ENCODE measurements at regions not wholly inside any gene's neighbourhood (a gene's known extent, or its start where the extent isn't known, plus 50 kb on each side); places are given as distances from the start of the nearest gene placed in this dataset.

- peak; percentile 34 for DNase-seq
These were observed 479.4 kb upstream of the TCF4 start for GRCh38 chr18:56067214-56067894.

DNA sequence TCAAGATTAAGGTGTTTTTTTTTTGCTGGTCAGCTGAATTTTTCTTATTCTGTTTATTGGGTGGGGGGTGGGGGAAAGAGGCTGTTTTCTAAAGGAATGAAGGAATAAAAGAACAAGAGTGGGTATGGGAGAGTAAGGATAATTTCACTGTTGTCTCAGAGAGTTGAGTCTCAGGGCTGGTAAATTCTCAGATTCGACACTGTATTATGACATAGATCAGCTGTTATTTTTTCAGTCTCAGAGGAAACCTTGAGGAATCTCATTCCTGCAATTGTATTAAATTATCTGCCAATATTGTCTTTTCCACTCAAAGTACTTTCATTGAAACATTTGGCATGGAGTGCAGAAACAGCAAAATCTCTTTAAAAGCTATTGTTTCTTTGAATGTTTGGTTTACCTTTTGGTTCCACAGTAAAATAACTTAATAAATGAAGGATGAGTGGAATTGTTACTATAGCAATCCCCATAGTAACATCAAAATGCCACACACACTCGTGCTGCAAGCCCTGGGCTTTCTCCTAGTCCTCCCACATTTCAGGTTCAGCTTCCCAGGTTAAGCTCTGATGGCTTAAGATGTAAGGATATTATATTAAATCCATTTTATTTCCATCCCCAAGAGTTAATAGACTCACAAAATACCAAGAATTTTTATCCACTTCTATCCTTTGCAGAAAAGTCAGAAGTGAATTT, 478.7 kb upstream of the TCF4 start:
- DNase-seq = no peak

DNA sequence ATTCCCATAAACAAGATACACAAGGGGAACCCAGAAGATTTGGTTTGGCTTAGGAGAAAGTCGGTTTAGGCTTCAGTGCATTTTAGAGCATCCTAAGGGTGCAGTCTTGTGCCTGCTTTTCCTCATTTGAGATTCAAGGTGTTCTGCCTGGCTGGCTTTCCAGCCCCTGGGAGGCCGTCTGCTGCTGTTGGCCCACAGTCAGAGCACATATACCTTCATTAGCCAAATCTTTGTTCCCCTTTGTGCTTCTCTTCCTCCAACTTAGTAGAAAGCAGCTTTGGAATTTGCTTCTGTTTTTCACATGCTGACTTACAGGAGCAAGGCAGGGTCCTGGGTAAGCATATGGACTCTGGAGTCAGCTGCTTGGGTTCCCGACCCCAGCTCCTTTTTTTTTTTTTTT, 477.1 kb upstream of the TCF4 start:
- DNase-seq = no peak

DNA sequence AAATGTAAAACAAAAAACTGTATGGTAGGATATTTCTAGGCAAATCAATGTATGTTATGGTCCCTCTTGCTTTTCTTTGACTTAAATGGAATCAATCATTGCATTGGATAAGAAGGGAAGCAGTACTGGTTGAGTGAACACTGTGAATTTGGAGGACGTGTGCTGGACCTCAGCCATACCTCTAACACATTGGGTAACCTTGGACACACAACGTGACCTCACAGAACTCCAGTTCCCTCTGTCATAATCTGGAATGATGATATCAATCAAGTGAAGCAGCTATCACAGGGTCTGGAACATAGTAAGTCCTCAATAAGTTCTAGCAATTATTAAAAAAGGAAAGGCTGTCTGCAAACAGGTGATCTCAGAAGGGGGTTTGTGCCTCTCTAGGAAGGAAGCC, 474.9 kb upstream of the TCF4 start:
- DNase-seq = no peak

DNA sequence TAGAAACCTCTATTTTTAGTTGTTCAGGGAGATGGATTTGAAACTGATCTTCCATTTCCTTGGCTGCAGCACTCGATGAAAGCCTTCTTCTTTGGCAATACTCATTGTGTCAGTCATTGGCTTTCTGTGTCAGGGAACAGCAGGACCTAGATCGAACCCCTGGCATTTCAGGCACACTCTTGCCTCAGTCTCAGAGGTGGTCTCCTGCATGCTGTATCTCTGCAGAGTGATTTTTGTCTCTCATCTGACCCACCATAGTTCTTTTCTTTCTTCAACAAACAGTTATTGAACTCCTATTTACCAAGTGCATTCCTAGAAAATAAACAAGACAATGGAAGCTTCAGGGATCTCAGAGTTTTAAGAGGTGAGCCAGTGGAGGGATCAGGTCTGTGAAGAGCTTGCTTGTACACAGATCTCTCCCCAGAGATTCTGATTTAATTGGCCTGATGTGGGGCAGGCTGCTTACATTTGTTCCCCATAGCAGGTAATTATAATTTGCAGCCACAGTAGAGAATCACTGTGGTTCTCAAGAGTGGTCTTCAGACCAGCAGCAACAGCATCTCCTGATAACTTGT, 473.1 kb upstream of the TCF4 start:
- no peak for DNase-seq

- DNase-seq = no peak
These were observed 464.2 kb upstream of the TCF4 start for GRCh38 chr18:56052202-56052601.

DNA sequence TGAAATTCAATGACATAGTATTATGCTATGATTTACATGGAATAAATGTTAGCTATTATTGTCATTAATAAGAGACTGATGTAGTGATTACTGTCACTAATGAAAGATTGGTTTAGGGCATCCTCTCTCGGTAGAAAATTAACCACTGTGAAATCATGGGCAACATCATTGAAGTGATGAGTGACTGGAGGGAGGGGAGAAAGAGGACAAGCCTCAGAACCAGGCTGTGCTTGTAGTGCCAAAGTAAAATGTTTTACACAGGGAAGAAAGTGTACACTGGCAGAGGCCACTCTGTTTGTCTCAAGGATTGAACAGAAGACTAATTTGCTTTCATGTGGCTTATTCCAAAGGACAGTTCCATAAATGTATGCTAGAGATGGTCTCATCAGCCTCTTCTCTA, 456.2 kb upstream of the TCF4 start:
- DNase-seq = no peak

GRCh38 chr18:56043641-56044061, 455.7 kb upstream of the TCF4 start:
- DNase-seq = no peak

DNA sequence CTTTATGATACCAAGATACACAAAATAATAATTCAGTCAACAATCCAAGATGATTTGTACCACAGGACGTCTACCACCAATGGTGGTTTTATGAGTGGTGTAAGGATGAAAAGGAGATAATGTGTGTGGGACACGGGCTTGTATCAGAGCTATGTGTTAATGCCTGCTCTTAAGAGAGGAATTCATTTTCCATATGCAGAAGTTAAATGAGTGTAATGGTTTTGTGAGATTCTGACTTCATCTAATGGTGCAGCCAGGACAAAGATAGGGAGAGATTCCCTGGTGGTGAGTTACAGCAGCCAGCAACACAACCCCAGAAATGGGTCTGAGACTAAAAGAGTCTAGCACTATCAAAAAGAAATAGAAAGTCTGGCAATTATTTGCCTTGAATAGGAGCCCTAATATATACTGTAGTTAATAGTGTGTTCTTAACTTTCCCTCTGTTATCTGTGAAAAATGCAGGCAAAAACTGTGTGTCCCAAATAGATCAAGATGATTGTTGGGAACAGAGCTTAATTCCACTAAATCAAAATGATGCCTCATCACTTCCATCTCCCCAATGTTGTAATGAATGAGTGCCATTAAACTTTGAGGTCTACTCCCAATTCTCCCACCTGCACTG, 455.0 kb upstream of the TCF4 start:
- no peak for DNase-seq

DNA sequence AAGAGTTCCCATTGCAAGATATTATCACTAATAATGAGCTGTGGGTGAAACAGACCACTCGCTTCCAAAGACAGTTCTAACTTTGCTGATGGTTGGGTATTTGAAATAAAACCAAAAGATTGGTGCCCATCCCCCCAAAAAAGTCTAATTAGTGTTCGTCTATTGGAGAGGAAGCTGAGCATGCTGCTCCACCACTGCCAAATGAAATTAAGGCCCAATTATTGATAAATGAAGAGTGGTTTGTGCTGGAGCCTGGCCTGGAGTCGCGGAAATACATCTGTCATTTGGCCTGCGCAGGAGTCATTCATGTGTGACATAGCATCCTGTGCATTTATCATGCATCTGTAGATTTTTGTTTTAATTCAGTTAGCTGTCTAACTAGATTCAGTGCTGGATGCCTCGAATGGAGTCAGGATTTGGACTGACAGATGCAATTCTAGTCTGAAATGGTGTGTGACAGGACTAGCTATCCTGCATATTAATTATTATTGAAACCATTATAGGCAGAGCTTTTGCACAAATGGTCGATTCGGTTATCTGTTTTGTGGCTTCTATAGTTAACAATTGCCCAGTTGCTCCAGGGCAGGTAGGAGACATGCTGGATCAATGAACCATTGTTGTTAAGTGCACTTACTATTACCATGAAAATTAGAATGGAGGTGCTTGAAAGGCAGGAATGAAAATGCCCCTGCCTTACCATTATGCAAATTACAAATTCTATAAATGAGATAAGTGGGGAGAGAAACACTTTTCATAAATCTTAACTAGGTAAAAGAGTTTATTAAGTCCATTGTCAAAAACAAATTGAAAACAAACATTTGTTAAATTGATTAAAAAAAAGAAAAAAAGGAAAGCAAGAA, 450.4 kb upstream of the TCF4 start:
- DNase-seq = no peak

DNA sequence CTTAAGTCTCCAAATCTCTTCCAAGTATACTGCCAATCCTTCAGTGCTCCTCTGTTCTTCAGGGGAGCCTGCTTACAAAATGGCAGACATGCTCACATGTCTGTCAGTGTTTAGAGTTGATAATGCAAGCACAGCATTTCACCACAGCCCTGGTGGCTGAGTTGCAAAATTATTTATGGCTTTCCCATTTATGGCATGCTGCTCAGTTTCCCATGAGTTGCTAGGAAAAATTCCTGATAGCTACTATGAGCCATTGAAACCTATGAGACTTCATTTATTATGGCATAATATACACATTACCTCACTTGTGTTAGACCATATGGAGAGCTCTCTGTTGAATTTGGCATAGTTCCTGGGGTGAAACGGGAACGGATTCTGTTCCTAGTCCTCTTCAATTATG, 448.7 kb upstream of the TCF4 start:
- DNase-seq = peak; percentile 16

DNA sequence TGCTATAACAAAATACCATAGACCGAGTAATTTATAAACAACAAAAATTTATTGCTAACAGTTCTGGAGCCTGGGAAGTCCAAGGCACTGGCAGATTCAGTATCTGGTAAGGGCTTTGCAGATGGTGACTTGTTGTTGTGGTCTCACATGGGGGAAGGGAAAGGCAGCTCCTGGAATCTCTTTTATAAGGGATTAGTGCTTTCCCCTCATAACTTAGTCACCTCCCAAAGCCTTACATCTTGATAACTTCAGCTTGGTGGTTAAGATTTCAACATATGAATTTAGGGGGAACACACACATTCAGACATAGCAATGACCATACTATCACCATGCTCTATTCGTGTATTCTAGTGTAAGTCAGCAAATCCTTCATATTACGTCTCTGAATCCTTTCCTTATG, 447.6 kb upstream of the TCF4 start:
- DNase-seq = peak; percentile 2

GRCh38 chr18:56034949-56035348, 447.0 kb upstream of the TCF4 start:
- no peak for DNase-seq

DNA sequence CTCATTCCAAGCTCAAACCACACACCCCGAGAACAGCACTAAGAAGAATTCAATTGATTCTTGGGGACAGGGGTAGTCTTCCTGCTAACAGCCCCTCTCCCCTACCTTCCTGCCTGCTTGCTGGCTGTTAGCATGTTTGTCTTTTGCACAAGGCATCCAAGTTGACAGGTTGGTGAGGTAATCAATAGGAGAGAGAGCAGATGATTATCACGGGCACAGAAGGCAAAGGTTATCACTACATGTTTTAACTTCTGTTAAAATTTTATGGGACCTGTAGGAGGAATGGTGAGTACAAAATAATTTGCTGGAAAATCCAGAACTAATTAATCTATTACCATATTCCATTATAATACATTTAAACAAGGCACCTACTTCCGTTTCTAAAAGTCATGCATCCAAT, 442.1 kb upstream of the TCF4 start:
- DNase-seq = no peak

GRCh38 chr18:56028514-56028913, 440.5 kb upstream of the TCF4 start:
- peak; percentile 81 for DNase-seq

GRCh38 chr18:56026509-56026908, 438.5 kb upstream of the TCF4 start:
- no peak for DNase-seq

GRCh38 chr18:56021809-56022195, 433.8 kb upstream of the TCF4 start:
- DNase-seq = no peak

- peak; percentile 51 for DNase-seq
These were observed 433.3 kb upstream of the TCF4 start for GRCh38 chr18:56021136-56021808.

DNA sequence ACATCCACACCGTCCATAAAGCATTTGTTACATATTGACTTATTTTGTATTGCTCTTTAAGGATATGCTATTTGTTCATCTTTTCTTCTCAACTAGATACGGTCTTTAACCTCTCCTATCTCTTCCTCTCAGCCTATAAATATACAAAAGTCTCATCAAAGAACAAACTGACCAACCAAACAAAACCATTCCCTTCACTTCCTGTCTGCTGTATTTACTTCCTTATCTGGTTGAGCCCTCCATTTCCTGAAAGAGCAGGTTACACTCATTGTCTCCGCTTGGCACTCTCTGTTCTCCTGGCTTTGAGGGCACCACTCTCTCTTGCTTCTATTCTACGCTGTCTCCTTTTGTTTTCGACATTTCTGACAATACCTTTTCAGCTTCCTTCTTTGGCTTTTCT, 431.9 kb upstream of the TCF4 start:
- DNase-seq = no peak

DNA sequence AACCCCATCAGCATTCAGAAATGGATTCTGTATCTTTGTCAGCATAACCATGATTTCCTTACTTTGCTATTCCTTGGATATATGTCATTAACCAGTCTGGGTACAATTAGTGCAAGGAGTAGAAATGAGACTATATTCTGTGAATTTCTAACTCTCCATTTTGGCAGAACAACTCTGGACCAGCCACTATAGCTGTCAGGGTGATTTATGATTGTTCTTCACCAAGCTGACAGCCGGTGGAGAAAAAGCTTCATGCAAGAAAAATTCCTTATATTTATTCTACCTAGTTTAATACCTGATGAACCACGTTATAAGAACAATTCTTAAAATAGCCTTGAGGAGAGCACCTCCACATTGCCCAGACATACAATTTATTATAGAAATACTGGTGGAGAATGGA, 431.2 kb upstream of the TCF4 start:
- no peak for DNase-seq

GRCh38 chr18:56009411-56009810, 421.4 kb upstream of the TCF4 start:
- no peak for DNase-seq

DNA sequence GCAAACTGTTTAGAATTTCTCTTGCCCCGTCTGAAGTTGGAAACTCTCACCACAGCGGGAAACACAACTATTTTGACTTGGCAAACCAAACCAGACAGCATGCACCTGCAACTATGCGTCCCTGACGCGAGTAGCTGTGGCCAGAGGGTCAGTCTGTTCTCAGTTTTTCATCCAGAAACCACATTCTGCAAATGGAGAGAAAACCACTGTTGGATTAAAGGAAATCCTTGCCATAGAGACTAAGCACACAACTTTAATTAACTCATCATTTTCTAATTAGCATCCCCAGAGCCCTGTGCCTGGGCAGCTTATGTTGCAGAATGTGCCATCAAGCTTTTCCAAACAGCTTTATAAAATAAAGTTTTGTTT, 415.7 kb upstream of the TCF4 start:
- no peak for DNase-seq

Measured in fibroblast of skin of back (primary cell).